IPS-15b (cell line): ENCODE measurements at regions not wholly inside any gene's neighbourhood (a gene's known extent, or its start where the extent isn't known, plus 50 kb on each side); places are given as distances from the start of the nearest gene placed in this dataset.

Source experiments
- H3K27me3 ChIP-seq: one replicate; pipeline ENCODE4 v1.6.1; 2013; ENCODE audit warnings: low read length; ENCODE audit not compliant: control insufficient read depth, insufficient read depth
- H3K36me3 ChIP-seq: one replicate; pipeline ENCODE4 v1.6.1; 2013; ENCODE audit warnings: low read length; ENCODE audit not compliant: control insufficient read depth, insufficient read depth
- H3K4me1 ChIP-seq: one replicate; pipeline ENCODE4 v1.6.1; 2013; ENCODE audit warnings: mild to moderate bottlenecking, low read length; ENCODE audit not compliant: control insufficient read depth, insufficient read depth
- H3K4me3 ChIP-seq: one replicate; pipeline ENCODE4 v1.5.1; 2013; ENCODE audit warnings: low read depth, low read length
- H3K9ac ChIP-seq: one replicate; pipeline ENCODE4 v1.6.1; 2013; ENCODE audit warnings: low read depth, mild to moderate bottlenecking, low read length
- H3K9me3 ChIP-seq: one replicate; pipeline ENCODE4 v1.6.1; 2013; ENCODE audit warnings: mild to moderate bottlenecking, low read length; ENCODE audit not compliant: control insufficient read depth, insufficient read depth

DNA sequence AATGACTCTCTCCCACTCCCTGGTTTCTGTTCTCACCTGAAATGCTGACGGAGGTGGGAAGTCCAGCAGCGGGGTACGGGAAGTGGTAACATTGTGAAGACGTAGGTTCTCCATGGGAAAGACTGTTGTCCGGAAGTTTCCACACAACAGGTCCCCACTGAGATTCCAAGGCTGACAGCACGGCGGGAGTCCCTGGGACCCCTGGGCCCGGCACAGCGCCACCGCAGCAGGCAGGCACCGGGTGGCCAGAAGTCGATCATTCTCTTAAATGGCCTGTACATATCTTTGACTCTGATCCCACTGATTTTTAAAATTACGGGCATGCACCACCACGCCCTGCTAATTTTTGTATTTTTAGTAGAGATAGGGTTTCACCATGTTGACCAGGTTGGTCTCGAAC, 201.0 kb upstream of the SALL3 start:
- no peaks in the 10 kb centered on the region for H3K9me3 ChIP-seq
- H3K4me1 ChIP-seq: no peaks in the 10 kb centered on the region
- H3K9ac ChIP-seq: no peak overlapping the region
- no peak overlapping the region for H3K4me3 ChIP-seq
- H3K27me3 ChIP-seq: no peaks in the 10 kb centered on the region
- no peaks in the 10 kb centered on the region for H3K36me3 ChIP-seq

DNA sequence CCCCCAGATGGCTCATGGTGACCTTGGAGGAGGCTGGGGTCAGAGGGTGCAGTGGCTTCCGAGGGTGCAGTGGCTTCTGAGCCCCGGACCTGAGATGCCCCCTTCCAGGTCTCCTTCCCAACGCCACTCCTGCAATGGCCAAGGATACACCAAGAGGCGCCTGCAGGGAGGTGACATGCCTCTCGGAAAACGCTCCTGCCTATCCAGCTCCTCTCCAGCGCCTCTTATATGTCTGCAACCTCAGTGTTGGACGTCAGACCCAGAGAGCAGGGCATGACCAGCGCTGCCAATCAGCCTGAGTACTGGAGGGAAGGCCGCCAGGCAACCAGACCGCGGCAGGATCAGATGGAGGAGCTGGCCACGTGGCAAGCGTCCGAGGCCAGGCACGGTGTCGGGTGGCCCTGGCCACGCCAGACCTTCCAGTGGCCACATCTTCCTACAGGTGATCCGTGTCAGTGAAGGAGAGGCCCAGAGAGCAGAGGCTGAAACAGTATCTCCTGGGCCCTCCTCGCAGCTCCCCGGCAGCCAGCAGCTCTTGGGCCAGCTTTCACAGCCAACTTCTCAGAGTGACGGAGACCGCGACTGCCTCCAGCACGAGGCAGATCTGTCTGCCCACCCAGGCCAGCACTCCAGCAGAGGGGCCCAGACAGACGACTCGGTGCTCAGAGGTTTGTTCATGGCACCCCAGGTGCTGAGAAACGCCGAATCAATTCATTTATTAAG, 199.5 kb upstream of the SALL3 start:
- H3K4me1 ChIP-seq: no peaks in the 10 kb centered on the region
- H3K36me3 ChIP-seq: no peaks in the 10 kb centered on the region
- no peaks in the 10 kb centered on the region for H3K9me3 ChIP-seq
- H3K27me3 ChIP-seq: no peaks in the 10 kb centered on the region
- H3K4me3 ChIP-seq: no peak overlapping the region
- H3K9ac ChIP-seq: no peak overlapping the region

DNA sequence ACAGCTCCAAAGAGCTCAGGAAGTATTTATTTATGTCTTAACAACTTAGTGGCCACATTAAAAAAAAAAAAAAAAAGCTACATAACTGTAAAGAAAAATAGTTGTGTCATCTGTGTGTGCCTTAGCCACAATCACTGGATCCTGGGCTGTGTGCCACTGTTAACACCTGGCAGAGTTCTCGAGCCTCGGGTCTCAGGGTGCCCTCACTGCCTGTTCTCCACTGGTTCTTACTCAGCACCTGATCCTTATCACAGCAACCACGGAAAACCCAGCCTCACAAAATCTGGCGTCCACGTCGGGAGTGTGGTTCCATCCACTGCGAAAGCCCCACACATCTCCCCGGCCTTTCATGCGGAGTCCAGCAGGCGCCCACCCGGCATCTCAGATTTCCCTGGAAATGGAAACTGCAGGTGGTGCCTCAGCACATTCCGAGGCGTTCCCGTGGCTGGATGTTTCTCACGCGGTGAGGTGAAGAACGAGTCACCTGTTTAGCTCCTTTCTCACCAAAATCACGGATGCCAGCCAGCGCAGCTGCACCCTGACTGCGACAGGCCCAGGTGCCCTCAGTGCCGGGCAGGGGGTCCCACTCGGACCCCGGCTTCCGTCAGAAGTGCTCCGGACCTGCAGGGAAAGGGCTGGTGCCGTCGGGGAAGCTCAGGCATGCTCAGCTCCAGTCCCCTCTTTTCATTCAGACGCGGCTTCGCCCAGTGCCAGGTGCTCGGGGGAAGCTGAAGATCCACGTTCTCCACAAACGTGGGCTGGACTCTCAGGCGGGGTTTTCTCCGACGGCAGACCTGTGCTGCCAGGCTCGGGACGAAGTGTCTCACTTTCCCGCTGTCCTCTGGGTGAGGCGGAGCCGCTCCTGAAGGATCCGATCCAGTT, 198.7 kb upstream of the SALL3 start:
- Histone ChIP-seq H3K9me3 (no peaks in the 10 kb centered on the region), H3K27me3 (no peaks in the 10 kb centered on the region), H3K4me1 (no peaks in the 10 kb centered on the region), H3K36me3 (no peaks in the 10 kb centered on the region), H3K4me3 (no peak overlapping the region), H3K9ac (no peak overlapping the region)

- Histone ChIP-seq H3K4me1 (no peaks in the 10 kb centered on the region), H3K9ac (no peak overlapping the region), H3K27me3 (no peaks in the 10 kb centered on the region), H3K4me3 (no peak overlapping the region), H3K9me3 (no peaks in the 10 kb centered on the region), H3K36me3 (no peaks in the 10 kb centered on the region)
Measured at GRCh38 chr18:78781601-78781960, 198.0 kb upstream of the SALL3 start.

DNA sequence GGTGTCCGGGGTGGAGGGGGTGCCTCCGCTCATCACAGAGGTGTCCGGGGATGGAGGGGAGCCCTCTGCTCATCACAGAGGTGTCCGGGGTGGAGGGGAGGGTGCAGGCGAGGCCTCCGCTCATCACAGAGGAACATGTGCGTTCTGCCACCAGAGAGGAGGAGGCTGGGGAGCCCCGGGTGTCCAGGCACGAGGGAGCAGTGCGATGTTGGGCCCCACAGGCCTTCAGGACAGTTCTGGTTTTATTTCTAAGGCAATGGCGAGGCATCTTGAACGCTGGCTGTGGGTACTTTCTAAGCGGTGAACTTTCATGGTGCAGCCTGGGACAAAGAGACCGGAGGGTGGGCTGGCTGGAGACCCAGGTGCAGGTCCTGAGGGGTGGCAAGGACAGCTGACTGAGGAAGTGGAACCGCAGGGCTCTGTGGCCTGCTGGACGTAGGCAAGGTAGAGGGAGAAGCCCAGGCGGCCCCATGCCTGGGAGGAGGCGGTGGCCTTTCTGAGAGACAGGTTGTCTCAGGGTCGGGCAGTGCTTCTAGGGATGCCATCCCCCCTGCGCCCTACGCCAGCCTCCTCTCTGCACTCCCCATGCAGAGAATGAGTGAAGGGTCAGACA, 196.6 kb upstream of the SALL3 start:
- Histone ChIP-seq H3K4me3 (no peak overlapping the region), H3K36me3 (no peaks in the 10 kb centered on the region), H3K4me1 (no peaks in the 10 kb centered on the region), H3K27me3 (no peaks in the 10 kb centered on the region), H3K9ac (no peak overlapping the region), H3K9me3 (no peaks in the 10 kb centered on the region)

- no peaks in the 10 kb centered on the region for H3K27me3 ChIP-seq
- no peak overlapping the region for H3K9ac ChIP-seq
Measured at GRCh38 chr18:78783564-78783960, 196.1 kb upstream of the SALL3 start.

DNA sequence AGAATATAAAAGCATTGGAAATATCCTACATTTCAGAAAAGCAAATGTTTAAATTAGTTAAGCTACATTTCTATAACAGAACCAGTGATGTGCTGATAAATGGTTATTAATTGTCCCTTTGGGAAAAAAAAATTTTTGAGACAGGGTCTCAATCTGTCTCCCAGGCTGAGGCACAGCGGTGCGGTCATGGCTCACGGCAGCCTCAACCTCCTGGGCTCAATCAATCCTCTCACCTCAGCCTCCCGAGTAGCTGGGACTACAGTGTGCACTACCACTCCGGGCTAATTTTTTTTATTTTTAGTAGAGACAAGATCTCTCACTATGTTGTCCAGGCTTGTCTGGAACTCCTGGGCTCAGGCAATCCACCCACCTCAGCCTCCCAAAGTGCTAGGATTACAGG, 194.8 kb upstream of the SALL3 start:
- no peak overlapping the region for H3K9ac ChIP-seq
- H3K4me1 ChIP-seq: no peaks in the 10 kb centered on the region
- H3K27me3 ChIP-seq: no peaks in the 10 kb centered on the region
- no peaks in the 10 kb centered on the region for H3K36me3 ChIP-seq
- no peak overlapping the region for H3K4me3 ChIP-seq
- no peaks in the 10 kb centered on the region for H3K9me3 ChIP-seq

More at GRCh38 chr18:78783564-78783960, 196.1 kb upstream of the SALL3 start:
- Histone ChIP-seq H3K9me3 (no peaks in the 10 kb centered on the region), H3K4me1 (no peaks in the 10 kb centered on the region), H3K36me3 (no peaks in the 10 kb centered on the region), H3K4me3 (no peak overlapping the region)

- H3K9me3 ChIP-seq: no peaks in the 10 kb centered on the region
- no peaks in the 10 kb centered on the region for H3K4me1 ChIP-seq
- no peaks in the 10 kb centered on the region for H3K27me3 ChIP-seq
- H3K9ac ChIP-seq: no peak overlapping the region
- no peaks in the 10 kb centered on the region for H3K36me3 ChIP-seq
- H3K4me3 ChIP-seq: no peak overlapping the region
Measured at GRCh38 chr18:78785706-78786105, 193.9 kb upstream of the SALL3 start.

DNA sequence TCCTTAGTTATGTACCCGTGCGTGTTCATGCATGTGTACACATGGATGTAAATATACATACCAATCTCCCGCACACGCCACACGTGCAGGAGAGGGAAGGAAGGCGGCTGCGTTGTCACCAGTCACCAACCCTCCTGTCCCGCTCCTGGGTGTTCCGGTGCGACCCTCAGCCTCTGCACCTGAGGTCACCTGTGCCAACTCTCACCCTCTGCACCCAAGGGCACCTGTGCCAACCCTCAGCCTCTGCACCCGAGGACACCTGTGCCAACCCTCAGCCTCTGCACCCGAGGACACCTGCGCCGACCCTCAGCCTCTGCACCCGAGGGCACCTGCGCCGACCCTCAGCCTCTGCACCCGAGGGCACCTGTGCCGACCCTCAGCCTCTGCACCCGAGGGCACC, 192.8 kb upstream of the SALL3 start:
- H3K4me3 ChIP-seq: no peak overlapping the region
- no peak overlapping the region for H3K9ac ChIP-seq
- no peaks in the 10 kb centered on the region for H3K27me3 ChIP-seq
- H3K4me1 ChIP-seq: no peaks in the 10 kb centered on the region
- no peaks in the 10 kb centered on the region for H3K9me3 ChIP-seq
- no peaks in the 10 kb centered on the region for H3K36me3 ChIP-seq

DNA sequence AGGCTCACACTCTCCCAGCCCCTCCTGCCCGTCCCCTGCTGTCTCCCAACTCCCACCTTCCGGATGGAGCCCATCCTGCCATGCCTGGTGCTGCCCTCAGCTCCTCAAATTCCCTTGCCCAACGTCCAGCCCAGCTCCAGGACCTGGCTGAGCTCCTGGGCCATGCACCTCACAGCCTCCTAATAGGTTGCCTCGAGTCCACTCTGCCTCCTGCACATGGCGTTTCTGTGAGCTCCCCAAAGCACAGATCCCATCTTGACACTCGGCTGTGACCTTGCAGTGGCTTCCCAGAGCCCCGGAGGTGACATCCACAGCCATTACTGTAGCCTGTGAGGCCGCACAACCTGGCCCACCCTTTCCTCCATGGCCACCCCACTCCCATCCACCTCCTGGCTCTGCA, 191.9 kb upstream of the SALL3 start:
- Histone ChIP-seq H3K4me1 (no peaks in the 10 kb centered on the region), H3K9me3 (no peaks in the 10 kb centered on the region), H3K27me3 (no peaks in the 10 kb centered on the region), H3K9ac (no peak overlapping the region), H3K36me3 (no peaks in the 10 kb centered on the region), H3K4me3 (no peak overlapping the region)

DNA sequence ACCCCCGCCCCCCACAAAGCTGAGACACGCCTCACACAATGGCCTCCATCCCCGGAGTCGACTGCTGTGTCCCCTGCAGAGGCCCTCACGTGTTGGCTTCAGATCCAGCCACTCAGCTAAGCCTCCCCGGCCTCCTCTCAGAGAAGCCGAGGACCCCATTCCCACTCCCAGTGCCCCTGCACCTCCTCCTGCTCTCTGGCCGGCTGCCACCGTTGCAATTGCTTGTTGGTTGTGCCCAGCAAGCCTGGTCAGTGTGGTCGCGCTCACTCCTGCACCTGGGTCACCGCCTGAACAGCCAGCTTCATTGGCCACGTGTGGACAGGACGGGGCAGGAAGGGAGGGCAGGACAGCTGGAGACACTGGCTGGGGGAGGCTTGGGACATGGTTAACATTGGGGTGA, 191.5 kb upstream of the SALL3 start:
- Histone ChIP-seq H3K9me3 (no peaks in the 10 kb centered on the region), H3K9ac (no peak overlapping the region), H3K4me3 (no peak overlapping the region), H3K4me1 (no peaks in the 10 kb centered on the region), H3K36me3 (no peaks in the 10 kb centered on the region), H3K27me3 (no peaks in the 10 kb centered on the region)

GRCh38 chr18:78789850-78790249, 189.8 kb upstream of the SALL3 start:
- Histone ChIP-seq H3K27me3 (no peaks in the 10 kb centered on the region), H3K9ac (no peak overlapping the region), H3K4me1 (no peaks in the 10 kb centered on the region), H3K9me3 (no peaks in the 10 kb centered on the region), H3K36me3 (no peaks in the 10 kb centered on the region), H3K4me3 (no peak overlapping the region)
